GM13977 (cell line): ENCODE measurements at regions not wholly inside any gene's neighbourhood (a gene's known extent, or its start where the extent isn't known, plus 50 kb on each side); places are given as distances from the start of the nearest gene placed in this dataset.
"Not testable (repeated sequence)": the region's sequence is repeated elsewhere in the genome, so short reads cannot be mapped to it uniquely, and the experiment has no call there.

Source experiments
- DNase-seq: peaks from one replicate; pipeline ENCODE4 v3.0.0; 2012; ENCODE audit warnings: low spot score
- CTCF ChIP-seq: IDR thresholded peaks from 2 replicates; pipeline ENCODE4 v1.5.1; 2012; ENCODE audit warnings: mild to moderate bottlenecking, control low read depth; ENCODE audit not compliant: insufficient read depth; ENCODE audit errors: extremely low read depth, missing control alignments
- in situ Hi-C: fragments of 300-500 bp; cut with MboI; formaldehyde crosslinking; loops from one replicate; pipeline ENCODE4 v1.12.0; 2022; ENCODE audit warnings: low sequenced_read_pairs, low pct_unique_long_range_greater_than_20kb, mixed read lengths, inconsistent platforms; ENCODE audit not compliant: unreplicated experiment

- no peak for TF ChIP-seq CTCF
- DNase-seq = no peak
- in situ Hi-C loops = no loop called here
These were observed 224.3 kb upstream of the RASGRP1 start for GRCh38 chr15:38788918-38789317.

GRCh38 chr15:38789566-38789965 is 225.0 kb upstream of the RASGRP1 start:
- no peak for DNase-seq
- no peak for TF ChIP-seq CTCF
- in situ Hi-C loops = no loop called here

GRCh38 chr15:38793206-38793810 is 228.7 kb upstream of the RASGRP1 start:
- in situ Hi-C loops = no loop called here
- no peak for DNase-seq
- TF ChIP-seq CTCF = no peak

- DNase-seq = no peak
- in situ Hi-C loops = no loop called here
- no peak for TF ChIP-seq CTCF
These were observed 231.0 kb upstream of the RASGRP1 start for GRCh38 chr15:38795471-38796245.

- in situ Hi-C loops = no loop called here
- TF ChIP-seq CTCF = no peak
- no peak for DNase-seq
These were observed 232.0 kb upstream of the RASGRP1 start for GRCh38 chr15:38796589-38796988.

GRCh38 chr15:38797506-38797905 is 232.9 kb upstream of the RASGRP1 start:
- DNase-seq, in situ Hi-C loops: not testable (repeated sequence)

- DNase-seq, in situ Hi-C loops: not testable (repeated sequence)
These were observed 234.6 kb upstream of the RASGRP1 start for GRCh38 chr15:38799202-38799601.

- no peak for DNase-seq
- in situ Hi-C loops = no loop called here
- TF ChIP-seq CTCF = no peak
These were observed 245.0 kb upstream of the RASGRP1 start for GRCh38 chr15:38809621-38810020.
